Upper lobe of right lung (tissue), 1 donor: ENCODE measurements at regions not wholly inside any gene's neighbourhood (a gene's known extent, or its start where the extent isn't known, plus 50 kb on each side); places are given as distances from the start of the nearest gene placed in this dataset.

ENCODE experiments used
- ATAC-seq: fragments of 200-7000 bp; cut with Tn5 transposase; one replicate; pipeline ENCODE4 v1.9.1; 2020; ENCODE audit warnings: mild to moderate bottlenecking, moderate library complexity
- DNase-seq: peaks from one replicate; pipeline ENCODE4 v3.0.0-alpha.2; 2020
- H3K27ac ChIP-seq: fragments of 200-600 bp; one replicate; pipeline ENCODE4 v1.8.0; 2022
- H3K27me3 ChIP-seq: fragments of 200-600 bp; one replicate; pipeline ENCODE4 v1.8.0; 2022; ENCODE audit warnings: mild to moderate bottlenecking
- H3K36me3 ChIP-seq: fragments of 200-600 bp; one replicate; pipeline ENCODE4 v1.8.0; 2022
- H3K4me1 ChIP-seq: fragments of 200-600 bp; one replicate; pipeline ENCODE4 v1.8.0; 2022
- H3K4me3 ChIP-seq: fragments of 200-600 bp; one replicate; pipeline ENCODE4 v1.8.0; 2022; ENCODE audit warnings: mild to moderate bottlenecking
- H3K9me3 ChIP-seq: fragments of 200-600 bp; one replicate; pipeline ENCODE4 v1.8.0; 2022
- intact Hi-C: fragments of 100-400 bp; cut with DNase I; formaldehyde crosslinking; loops from one replicate; pipeline ENCODE4 v1.11.0; 2022
- TF ChIP-seq, protein P1 (sequence below): fragments of 200-600 bp; IDR thresholded peaks from one replicate; pipeline ENCODE4 v1.8.0; 2022; ENCODE audit warnings: antibody characterized with exemption
- donor health status: DM: no; HTN: yes; CAD: no; lungs with severe emphysema.

DNA sequence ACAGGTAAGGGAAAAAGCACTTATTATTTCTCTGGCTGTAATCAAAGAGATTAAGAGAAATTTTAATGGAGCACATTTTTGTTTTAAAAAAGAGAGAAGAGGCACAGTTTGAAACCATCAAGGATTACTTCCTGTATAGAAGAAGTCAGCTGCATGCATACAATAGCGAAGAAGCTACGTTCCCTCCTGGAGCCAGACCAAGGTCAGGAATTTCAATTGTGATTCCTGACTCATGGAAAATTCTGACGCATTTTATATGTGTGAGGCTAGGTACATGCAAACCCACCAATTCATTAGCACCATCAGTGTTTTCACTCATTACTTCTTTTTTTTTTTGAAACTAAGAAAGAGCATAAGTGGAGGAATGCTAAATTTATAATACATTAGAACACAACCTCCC lies 232.7 kb upstream of the SGK1 start:
- Histone ChIP-seq H3K27ac (no peak overlapping the region), H3K9me3 (no peaks in the 10 kb centered on the region)
- intact Hi-C loops, result no loop called here

DNA sequence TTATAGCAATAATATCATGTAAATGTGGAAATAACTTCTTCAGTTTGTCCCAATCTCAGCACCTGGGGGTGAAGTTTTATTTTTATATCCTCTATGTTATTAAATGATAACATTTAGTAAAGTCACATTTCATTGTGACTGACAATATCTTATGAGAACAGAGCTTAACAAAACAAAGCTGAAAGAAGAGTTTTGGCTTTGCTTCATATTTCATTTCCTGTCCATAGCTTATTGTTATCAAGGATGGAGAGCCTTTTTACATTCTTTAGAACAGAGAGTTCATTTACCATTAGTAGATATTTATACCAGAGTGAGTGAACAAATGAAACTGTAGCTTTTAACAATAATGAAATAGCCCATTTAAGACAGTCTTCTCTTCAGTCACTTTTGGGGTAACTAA lies 231.9 kb upstream of the SGK1 start:
- no peak overlapping the region for H3K27ac ChIP-seq
- no peak overlapping the region for H3K4me3 ChIP-seq
- H3K36me3 ChIP-seq, result no peaks in the 10 kb centered on the region
- ATAC-seq, result no peak
- H3K9me3 ChIP-seq, result no peaks in the 10 kb centered on the region
- TF ChIP-seq, protein P1, sequence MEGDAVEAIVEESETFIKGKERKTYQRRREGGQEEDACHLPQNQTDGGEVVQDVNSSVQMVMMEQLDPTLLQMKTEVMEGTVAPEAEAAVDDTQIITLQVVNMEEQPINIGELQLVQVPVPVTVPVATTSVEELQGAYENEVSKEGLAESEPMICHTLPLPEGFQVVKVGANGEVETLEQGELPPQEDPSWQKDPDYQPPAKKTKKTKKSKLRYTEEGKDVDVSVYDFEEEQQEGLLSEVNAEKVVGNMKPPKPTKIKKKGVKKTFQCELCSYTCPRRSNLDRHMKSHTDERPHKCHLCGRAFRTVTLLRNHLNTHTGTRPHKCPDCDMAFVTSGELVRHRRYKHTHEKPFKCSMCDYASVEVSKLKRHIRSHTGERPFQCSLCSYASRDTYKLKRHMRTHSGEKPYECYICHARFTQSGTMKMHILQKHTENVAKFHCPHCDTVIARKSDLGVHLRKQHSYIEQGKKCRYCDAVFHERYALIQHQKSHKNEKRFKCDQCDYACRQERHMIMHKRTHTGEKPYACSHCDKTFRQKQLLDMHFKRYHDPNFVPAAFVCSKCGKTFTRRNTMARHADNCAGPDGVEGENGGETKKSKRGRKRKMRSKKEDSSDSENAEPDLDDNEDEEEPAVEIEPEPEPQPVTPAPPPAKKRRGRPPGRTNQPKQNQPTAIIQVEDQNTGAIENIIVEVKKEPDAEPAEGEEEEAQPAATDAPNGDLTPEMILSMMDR, result no peak
- no peaks in the 10 kb centered on the region for H3K4me1 ChIP-seq
- no peaks in the 10 kb centered on the region for H3K27me3 ChIP-seq
- intact Hi-C loops, result no loop called here
- no peak for DNase-seq

More for the DNA sequence above, 232.7 kb upstream of the SGK1 start:
- no peaks in the 10 kb centered on the region for H3K4me1 ChIP-seq
- TF ChIP-seq, protein P1, result no peak
- DNase-seq (no peak), ATAC-seq (no peak)
- H3K4me3 ChIP-seq, result no peak overlapping the region
- no peaks in the 10 kb centered on the region for H3K27me3 ChIP-seq
- no peaks in the 10 kb centered on the region for H3K36me3 ChIP-seq

DNA sequence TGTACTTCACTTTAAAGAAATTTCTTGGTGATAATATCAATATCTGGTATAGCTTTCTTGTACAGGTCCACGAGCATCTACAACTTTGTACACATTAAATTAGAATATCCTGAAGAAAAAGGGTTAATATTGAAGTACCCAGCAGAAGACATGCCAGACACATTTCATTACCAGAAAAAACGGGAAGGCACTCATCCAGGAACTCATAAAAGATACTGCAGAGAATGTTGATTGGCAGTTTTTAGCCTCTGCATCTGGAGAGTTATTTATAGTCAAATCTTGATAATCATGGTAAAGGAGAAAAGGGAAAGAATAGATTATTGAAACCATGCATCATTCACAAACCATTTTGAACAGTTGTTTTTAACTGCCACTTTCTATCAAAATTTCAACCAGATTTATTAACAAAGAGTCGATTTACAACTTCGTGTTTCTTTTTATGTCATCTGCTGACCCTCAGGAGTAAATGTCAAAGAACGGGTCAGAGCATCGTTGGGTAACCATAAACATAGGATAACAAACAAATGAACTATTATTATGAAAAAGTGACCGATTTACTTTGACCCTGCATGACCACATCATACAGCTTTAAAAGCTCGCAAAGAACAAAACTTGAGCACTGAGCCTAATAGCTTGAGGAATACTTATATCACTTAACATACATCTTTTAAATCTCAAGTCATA lies 229.2 kb upstream of the SGK1 start:
- DNase-seq, result no peak
- H3K4me1 ChIP-seq, result no peaks in the 10 kb centered on the region
- no peaks in the 10 kb centered on the region for H3K9me3 ChIP-seq
- no peak overlapping the region for H3K27ac ChIP-seq
- TF ChIP-seq, protein P1, result no peak
- no peaks in the 10 kb centered on the region for H3K27me3 ChIP-seq
- ATAC-seq, result no peak
- intact Hi-C loops, result no loop called here
- no peaks in the 10 kb centered on the region for H3K36me3 ChIP-seq
- H3K4me3 ChIP-seq, result no peak overlapping the region

DNA sequence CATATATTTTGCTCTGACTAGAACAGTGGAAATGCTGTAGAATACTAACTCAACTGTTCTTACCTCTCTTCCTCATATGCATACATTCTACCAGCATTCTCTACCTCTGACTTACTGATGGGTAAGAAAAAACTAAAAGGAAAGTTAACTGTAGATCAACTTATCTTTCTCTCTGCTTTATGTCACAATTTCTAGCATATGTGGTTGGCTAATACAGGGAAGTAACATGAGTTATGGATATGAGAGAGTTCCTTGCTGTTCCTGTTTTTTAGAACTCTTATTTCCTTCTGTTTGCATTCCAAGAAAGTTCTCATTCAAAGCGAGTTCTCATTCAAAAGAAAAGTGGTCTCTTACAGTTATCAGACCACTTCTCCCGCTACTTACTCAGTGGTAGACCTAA lies 226.8 kb upstream of the SGK1 start:
- Histone ChIP-seq H3K9me3 (no peaks in the 10 kb centered on the region), H3K4me1 (no peaks in the 10 kb centered on the region), H3K4me3 (no peak overlapping the region), H3K27ac (no peak overlapping the region), H3K27me3 (no peaks in the 10 kb centered on the region), H3K36me3 (no peaks in the 10 kb centered on the region)
- DNase-seq (no peak), ATAC-seq (peak; percentile 62)
- TF ChIP-seq, protein P1, result no peak
- intact Hi-C loops, result no loop called here

DNA sequence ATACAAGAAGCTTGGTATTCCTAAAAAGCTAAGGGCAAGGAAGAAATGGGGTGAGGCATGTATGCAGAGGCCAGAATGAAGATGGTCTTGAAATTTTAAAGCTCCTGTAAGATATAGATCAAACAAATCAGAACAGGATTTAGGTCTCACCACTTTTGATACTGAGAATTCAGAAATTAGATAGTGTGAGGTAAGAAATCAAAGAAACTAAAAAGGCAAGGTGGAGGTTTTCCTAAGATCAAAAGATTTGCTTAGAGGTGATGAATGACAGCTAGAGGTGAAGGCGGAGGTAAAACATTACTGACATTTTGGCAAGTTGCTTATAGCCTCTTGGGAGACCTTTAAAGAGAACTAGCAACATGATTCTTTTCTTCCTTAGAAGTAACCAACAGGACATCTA lies 225.2 kb upstream of the SGK1 start:
- TF ChIP-seq, protein P1, result no peak
- ATAC-seq (no peak), DNase-seq (no peak)
- no peaks in the 10 kb centered on the region for H3K27me3 ChIP-seq
- no peaks in the 10 kb centered on the region for H3K36me3 ChIP-seq
- H3K9me3 ChIP-seq, result no peaks in the 10 kb centered on the region
- H3K4me1 ChIP-seq, result no peaks in the 10 kb centered on the region
- intact Hi-C loops, result no loop called here
- H3K27ac ChIP-seq, result no peak overlapping the region
- H3K4me3 ChIP-seq, result no peak overlapping the region

DNA sequence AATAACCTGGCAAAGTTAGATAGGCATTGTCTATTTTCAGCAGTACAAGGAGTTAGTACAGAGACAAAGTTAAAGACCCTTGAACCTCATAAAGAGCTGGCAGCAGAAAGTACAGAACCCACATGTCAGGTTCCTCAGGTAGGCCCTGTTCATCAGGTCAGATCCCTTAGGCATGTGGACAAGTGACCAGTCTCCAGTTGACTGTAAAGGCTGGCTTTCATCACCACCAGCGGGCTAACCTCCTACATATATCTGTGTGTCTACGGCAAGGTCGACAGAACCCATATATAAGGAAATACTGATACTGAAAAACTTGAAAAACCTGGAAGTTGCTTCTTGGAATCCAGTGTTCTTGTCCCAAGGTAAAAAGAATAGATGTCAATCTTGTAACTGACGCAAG lies 223.1 kb upstream of the SGK1 start:
- no peaks in the 10 kb centered on the region for H3K27me3 ChIP-seq
- intact Hi-C loops, result no loop called here
- DNase-seq (no peak), ATAC-seq (no peak)
- H3K9me3 ChIP-seq, result no peaks in the 10 kb centered on the region
- TF ChIP-seq, protein P1, result no peak
- no peaks in the 10 kb centered on the region for H3K36me3 ChIP-seq
- no peaks in the 10 kb centered on the region for H3K4me1 ChIP-seq
- H3K4me3 ChIP-seq, result no peak overlapping the region
- no peak overlapping the region for H3K27ac ChIP-seq
